KOPT-K1 (cell line): ENCODE measurements at regions not wholly inside any gene's neighbourhood (a gene's known extent, or its start where the extent isn't known, plus 50 kb on each side); places are given as distances from the start of the nearest gene placed in this dataset.
"Not testable (repeated sequence)": the region's sequence is repeated elsewhere in the genome, so short reads cannot be mapped to it uniquely, and the experiment has no call there.

ENCODE experiments used
- H3K27ac ChIP-seq: fragments of 200-600 bp; sonication (generic); 2 replicates; pipeline ENCODE4 v1.5.1; 2016; ENCODE audit warnings: antibody characterized with exemption, mild to moderate bottlenecking, low read depth, low read length; ENCODE audit not compliant: poor library complexity, severe bottlenecking
- H3K36me3 ChIP-seq: fragments of 200-600 bp; sonication (generic); 2 replicates; pipeline ENCODE4 v1.5.1; 2017; ENCODE audit warnings: antibody characterized with exemption, mild to moderate bottlenecking, low read length, moderate library complexity; ENCODE audit not compliant: insufficient read depth
- H3K9me3 ChIP-seq: fragments of 200-600 bp; sonication (generic); 2 replicates; pipeline ENCODE4 v1.5.1; 2017; ENCODE audit warnings: antibody characterized with exemption, low read length, mild to moderate bottlenecking; ENCODE audit not compliant: insufficient read depth, poor library complexity, severe bottlenecking

DNA sequence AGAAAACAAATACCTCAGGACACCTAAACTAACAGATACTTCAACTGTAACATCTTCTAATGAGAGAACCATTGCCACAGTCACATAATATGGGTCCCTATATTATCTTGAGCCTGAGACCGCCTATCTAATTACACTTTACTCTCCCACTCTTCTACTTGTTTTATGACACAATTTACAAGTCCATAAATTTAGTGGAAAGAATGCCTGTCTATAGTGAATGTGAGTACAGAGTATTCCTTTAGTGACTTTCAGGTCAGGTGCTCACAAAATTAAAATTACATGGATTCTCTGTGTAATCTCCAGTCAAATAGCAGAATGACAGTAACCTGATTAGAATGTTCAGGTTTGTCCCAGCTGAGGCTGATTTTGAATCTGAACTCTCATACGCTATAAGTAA is 624.1 kb downstream of the PKHD1 start:
- H3K36me3 ChIP-seq, result no peaks in the 10 kb centered on the region
- no peak overlapping the region for H3K27ac ChIP-seq
- no peaks in the 10 kb centered on the region for H3K9me3 ChIP-seq

GRCh38 chr6:51464956-51465355 is 622.5 kb downstream of the PKHD1 start:
- no peaks in the 10 kb centered on the region for H3K36me3 ChIP-seq
- H3K27ac ChIP-seq, result no peak overlapping the region
- H3K9me3 ChIP-seq, result no peaks in the 10 kb centered on the region

GRCh38 chr6:51466427-51466826 is 621.0 kb downstream of the PKHD1 start:
- H3K36me3 ChIP-seq, result no peaks in the 10 kb centered on the region
- no peaks in the 10 kb centered on the region for H3K9me3 ChIP-seq

GRCh38 chr6:51467231-51467952 is 620.0 kb downstream of the PKHD1 start:
- no peak overlapping the region for H3K27ac ChIP-seq
- no peaks in the 10 kb centered on the region for H3K9me3 ChIP-seq
- H3K36me3 ChIP-seq, result no peaks in the 10 kb centered on the region

More at GRCh38 chr6:51466427-51466826, 621.0 kb downstream of the PKHD1 start:
- H3K27ac ChIP-seq, result no peak overlapping the region

DNA sequence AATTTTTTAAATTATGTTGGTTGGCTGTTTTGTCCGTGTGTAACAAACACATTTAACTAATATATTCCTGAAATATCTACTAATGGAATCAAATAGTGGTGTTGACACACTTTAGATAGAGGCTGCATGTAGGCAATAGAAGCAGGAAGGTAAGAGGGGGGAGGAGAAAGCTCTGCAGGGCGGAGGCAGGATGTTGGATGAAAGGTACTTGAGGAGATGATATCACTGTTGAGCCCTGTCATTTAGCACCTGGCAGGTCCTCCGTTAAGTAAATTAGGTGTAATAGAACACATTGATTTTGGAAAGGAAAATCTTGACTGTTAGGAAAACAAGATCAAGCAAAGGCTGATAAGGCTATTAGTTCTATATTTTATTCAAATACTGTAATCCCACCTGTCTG is 618.7 kb downstream of the PKHD1 start:
- H3K9me3 ChIP-seq, result no peaks in the 10 kb centered on the region
- H3K36me3 ChIP-seq, result no peaks in the 10 kb centered on the region
- H3K27ac ChIP-seq, result no peak overlapping the region

DNA sequence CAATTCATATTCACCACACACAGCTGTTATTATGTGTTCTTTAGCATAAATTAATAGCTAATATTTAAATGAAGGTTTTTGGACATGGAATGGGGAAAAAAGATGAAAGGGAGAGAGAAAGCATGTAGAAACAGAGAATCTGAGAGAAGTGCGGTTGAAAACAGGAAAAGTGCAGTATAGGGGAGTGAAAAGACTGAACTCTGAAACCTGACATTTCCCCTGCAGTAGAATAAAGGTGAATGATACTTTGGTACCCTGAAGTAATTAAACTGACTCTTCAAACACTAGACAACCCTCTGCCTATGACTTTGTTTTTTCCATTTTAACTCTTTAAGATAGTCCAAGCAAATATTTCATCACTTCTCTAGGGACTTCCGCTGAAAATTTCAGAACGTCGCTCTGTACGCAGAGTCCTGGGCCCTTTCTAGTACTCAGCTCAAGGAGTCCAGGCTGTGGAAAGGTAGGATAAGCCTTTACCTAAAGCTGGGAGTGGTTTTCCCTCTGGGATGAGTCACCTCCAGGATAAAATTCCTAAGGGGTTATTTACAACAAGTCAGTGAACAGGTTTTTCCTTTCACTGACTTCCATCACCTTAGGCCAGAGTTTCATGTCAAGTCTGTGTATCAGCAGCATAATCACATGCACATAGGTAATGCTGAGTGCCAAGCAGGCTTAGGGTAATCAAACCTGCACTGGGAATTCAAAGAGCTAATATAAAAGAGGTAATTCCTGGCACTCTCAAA is 614.5 kb downstream of the PKHD1 start:
- no peak overlapping the region for H3K27ac ChIP-seq
- no peaks in the 10 kb centered on the region for H3K9me3 ChIP-seq
- no peaks in the 10 kb centered on the region for H3K36me3 ChIP-seq

DNA sequence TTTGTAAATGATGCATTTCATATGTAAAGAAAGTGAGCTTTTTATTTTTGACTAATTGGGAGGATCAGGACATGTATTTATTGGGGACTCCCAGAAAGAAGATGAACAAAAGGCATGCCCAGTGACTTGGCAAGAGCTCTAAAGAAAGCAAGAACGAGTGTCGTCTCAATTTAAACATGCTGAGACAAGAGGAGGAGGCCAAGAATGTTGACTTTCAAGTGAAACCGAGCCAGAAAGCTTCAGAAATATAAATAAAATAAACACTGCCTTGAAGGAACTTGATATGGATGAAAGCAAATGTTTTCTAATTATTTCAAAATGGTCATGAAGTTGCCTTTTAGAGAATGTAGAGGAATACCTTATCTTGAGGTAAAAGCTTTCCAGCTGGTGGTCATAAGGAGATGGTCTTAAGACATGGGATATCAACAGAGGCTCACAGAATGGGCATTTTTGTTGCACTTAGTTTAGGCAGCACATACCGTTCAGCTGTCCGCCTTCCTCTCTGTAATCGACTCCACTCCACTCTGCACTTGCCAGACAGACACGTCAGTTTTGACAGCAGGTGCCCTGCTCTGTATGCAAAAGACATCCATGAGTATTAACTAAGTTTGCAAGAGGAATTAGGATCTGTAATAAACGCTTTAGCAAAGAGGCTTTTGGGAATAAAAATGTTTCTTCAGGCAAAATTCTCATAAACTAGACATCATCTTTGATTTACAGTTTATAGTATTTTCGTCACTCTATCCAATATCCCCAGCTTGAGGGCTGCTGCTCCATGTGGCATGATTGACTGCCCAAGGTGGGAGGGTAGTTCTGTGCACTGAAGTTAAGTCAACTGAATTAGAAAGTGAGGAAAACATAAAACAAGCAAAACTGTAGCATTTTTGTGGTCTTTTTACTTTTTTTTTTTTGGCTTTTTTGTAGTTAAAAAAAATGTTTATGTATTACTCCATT is 613.1 kb downstream of the PKHD1 start:
- Histone ChIP-seq H3K36me3 (no peaks in the 10 kb centered on the region), H3K9me3 (no peaks in the 10 kb centered on the region), H3K27ac (no peak overlapping the region)

DNA sequence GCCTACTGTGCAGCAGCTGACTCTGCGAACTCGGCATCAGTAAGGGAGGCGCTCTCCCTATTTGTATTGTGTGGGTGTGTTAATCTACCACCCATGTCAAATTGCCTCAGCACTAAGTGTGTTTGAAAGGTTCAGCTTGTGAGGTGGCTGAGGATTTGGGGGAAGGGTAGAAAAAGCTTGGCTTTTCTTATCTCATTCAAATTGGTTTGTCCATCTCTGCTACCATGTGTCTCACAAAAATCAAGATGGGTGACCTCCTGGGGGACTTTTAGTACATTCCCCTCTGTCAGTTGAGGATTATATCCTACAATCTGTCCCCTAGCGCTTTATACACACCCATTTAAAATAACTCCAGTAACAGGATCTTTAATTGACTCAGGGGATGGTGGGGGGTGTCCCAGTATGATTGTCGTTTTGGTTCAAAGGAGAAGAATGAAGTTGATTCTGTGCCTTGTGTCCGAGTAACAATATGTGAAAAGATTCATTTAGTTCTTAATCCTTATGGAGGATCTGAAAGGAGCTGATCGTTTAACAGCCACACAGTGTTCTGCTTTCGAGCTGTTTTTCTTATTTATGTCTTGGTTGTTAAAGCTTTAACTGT is 609.6 kb downstream of the PKHD1 start:
- no peak overlapping the region for H3K27ac ChIP-seq
- H3K36me3 ChIP-seq, result no peaks in the 10 kb centered on the region
- H3K9me3 ChIP-seq, result no peaks in the 10 kb centered on the region

- H3K27ac ChIP-seq, result no peak overlapping the region
- H3K36me3 ChIP-seq, result no peaks in the 10 kb centered on the region
- H3K9me3 ChIP-seq, result no peaks in the 10 kb centered on the region
Measured at GRCh38 chr6:51479296-51479695, 608.1 kb downstream of the PKHD1 start.

DNA sequence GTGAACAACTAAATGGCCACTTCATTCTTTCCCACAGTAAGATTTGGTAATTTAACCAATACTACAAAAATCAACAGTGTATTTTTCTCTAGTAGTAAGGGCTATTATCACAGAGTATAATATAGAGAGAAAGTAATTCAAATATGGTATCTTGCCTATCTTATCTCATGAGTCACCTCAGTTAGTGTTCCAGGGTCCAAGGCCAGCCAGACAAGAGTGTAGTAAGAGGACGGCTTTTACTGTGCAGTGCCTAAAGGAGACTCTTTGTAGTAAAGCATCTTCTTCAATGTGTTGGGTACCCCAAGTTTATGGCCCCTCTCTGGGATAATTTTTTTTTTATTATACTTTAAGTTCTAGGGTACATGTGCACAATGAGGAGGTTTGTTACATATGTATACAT is 607.4 kb downstream of the PKHD1 start:
- Histone ChIP-seq H3K36me3 (no peaks in the 10 kb centered on the region), H3K9me3 (no peaks in the 10 kb centered on the region), H3K27ac (no peak overlapping the region)

GRCh38 chr6:51485869-51486268 is 601.5 kb downstream of the PKHD1 start:
- not testable (repeated sequence) for H3K27ac ChIP-seq, H3K9me3 ChIP-seq, H3K36me3 ChIP-seq

- Histone ChIP-seq H3K27ac (no peak overlapping the region), H3K9me3 (no peaks in the 10 kb centered on the region), H3K36me3 (no peaks in the 10 kb centered on the region)
Measured at GRCh38 chr6:51487937-51488336, 599.5 kb downstream of the PKHD1 start.

- H3K36me3 ChIP-seq, result no peaks in the 10 kb centered on the region
- no peak overlapping the region for H3K27ac ChIP-seq
- no peaks in the 10 kb centered on the region for H3K9me3 ChIP-seq
Measured at GRCh38 chr6:51489133-51489532, 598.3 kb downstream of the PKHD1 start.

GRCh38 chr6:51490101-51490500 is 597.3 kb downstream of the PKHD1 start:
- H3K27ac ChIP-seq, result no peak overlapping the region
- H3K36me3 ChIP-seq, result no peaks in the 10 kb centered on the region
- H3K9me3 ChIP-seq, result no peaks in the 10 kb centered on the region

DNA sequence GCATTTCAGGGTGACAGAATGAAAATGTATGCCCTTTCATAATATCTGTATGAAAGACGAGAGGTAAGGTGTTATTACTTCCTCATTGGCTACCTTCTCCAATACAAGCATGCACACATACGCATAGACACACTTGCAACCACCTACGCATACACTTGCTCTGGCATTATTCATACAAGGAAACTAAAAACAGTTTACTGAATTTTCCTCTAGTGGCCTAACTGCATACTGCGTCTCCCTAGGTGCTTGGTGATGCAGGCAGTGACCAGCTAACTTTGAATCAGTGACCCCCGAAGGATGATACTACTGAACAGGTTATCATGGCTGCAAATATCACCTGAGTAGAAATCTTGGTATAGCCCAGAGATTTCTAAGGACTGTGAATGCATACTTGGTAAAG is 593.1 kb downstream of the PKHD1 start:
- H3K36me3 ChIP-seq, result no peaks in the 10 kb centered on the region
- H3K9me3 ChIP-seq, result no peaks in the 10 kb centered on the region
- no peak overlapping the region for H3K27ac ChIP-seq
